HepG2 (cell line): ENCODE measurements at regions not wholly inside any gene's neighbourhood (a gene's known extent, or its start where the extent isn't known, plus 50 kb on each side); places are given as distances from the start of the nearest gene placed in this dataset.

Experiments used
- ATAC-seq: fragments of 200-7000 bp; cut with Tn5 transposase; 3 replicates; pipeline ENCODE4 v1.9.1; 2020; ENCODE audit warnings: mild to moderate bottlenecking, moderate library complexity
- BruUV-seq: library from RNA; stranded (reverse); fragments of 400-500 nt; replicated peaks from 2 replicates; lab custom pipeline; 2021; lab: Mats Ljungman, UMichigan
- CTCF ChIA-PET: fragments of 300-600 bp; formaldehyde crosslinking; extraction: SDS; loops from one replicate; lab custom pipeline; 2021; ENCODE audit warnings: low total read pairs, inconsistent platforms, low intra/inter-chr PET ratio; lab: Yijun Ruan, JAX
- POLR2A ChIA-PET: fragments of 350-600 bp; sonication (Branson Sonifier 250); formaldehyde crosslinking; loops from one replicate; lab custom pipeline; 2020; ENCODE audit warnings: antibody characterized with exemption, inconsistent platforms; lab: Yijun Ruan, JAX
- DNase-seq: peaks from one replicate; pipeline ENCODE4 v3.0.0-alpha.2; 2015; ENCODE audit warnings: low spot score
- FAIRE-seq: peaks from 3 replicates; lab custom pipeline; 2011; peaks lifted over from hg19 to GRCh38; lab: Jason Lieb, UNC
- H2AFZ ChIP-seq: one replicate; pipeline ENCODE4 v1.6.1; 2011; ENCODE audit warnings: low read length, inconsistent platforms
- H3K27ac ChIP-seq: fragments of 300-600 bp; 3 replicates; pipeline ENCODE4 v1.8.0; 2011; ENCODE audit warnings: mixed run types, mild to moderate bottlenecking, mixed read lengths, low read length, inconsistent platforms; ENCODE audit not compliant: insufficient read depth; ENCODE audit errors: extremely low read length
- H3K27me3 ChIP-seq, 2 experiments: fragments of 200-600 bp in 1 of 2; 2 replicates in 1 of 2; 3 replicates in 1 of 2; pipeline versions ENCODE4 v1.6.0 to v1.8.0; 2011; ENCODE audit warnings: low read length in 2 of 2, mild to moderate bottlenecking in 2 of 2, moderate library complexity in 2 of 2, inconsistent platforms in 1 of 2; ENCODE audit not compliant: insufficient read depth in 2 of 2, control insufficient read depth in 1 of 2
- H3K36me3 ChIP-seq, 2 experiments: fragments of 200-600 bp in 1 of 2; replicated peaks in 1 of 2; 2 replicates in 1 of 2; 3 replicates in 1 of 2; pipeline versions ENCODE4 v1.5.1 to v1.8.0; 2011; ENCODE audit warnings: low read length in 2 of 2, inconsistent platforms in 1 of 2; ENCODE audit not compliant: insufficient read depth in 2 of 2, control insufficient read depth in 1 of 2
- H3K4me1 ChIP-seq: 2 replicates; pipeline ENCODE4 v1.5.1; 2012; ENCODE audit warnings: low read length, inconsistent platforms; ENCODE audit not compliant: insufficient read depth
- H3K4me2 ChIP-seq: 2 replicates; pipeline ENCODE4 v1.6.0; 2011; ENCODE audit warnings: low read depth, low read length, inconsistent platforms
- H3K4me3 ChIP-seq, 3 experiments: fragments of 200-600 bp in 1 of 3; sonication (generic), shearing (Covaris generic) in 1 of 3; replicated peaks in 1 of 3; 2 replicates each; pipeline ENCODE4 v1.5.1; 2011 to 2016; ENCODE audit warnings: low read length in 3 of 3, inconsistent platforms in 2 of 3, low read depth in 2 of 3, mild to moderate bottlenecking in 2 of 3, control low read depth in 1 of 3, mixed read lengths in 1 of 3; ENCODE audit not compliant: insufficient read depth in 1 of 3
- H3K79me2 ChIP-seq: one replicate; pipeline ENCODE4 v1.6.1; 2011; ENCODE audit warnings: low read length, inconsistent platforms; ENCODE audit not compliant: insufficient read depth
- H3K9ac ChIP-seq: 2 replicates; pipeline ENCODE4 v1.6.0; 2011; ENCODE audit warnings: mild to moderate bottlenecking, low read depth, low read length, inconsistent platforms; ENCODE audit not compliant: insufficient read depth
- H3K9me3 ChIP-seq: 2 replicates; pipeline ENCODE4 v1.5.1; 2012; ENCODE audit warnings: mild to moderate bottlenecking, low read length
- H4K20me1 ChIP-seq: 2 replicates; pipeline ENCODE4 v1.6.0; 2011; ENCODE audit warnings: inconsistent platforms, mild to moderate bottlenecking, low read length, moderate library complexity; ENCODE audit not compliant: insufficient read depth
- ASH2L ChIP-seq: fragments of 300-600, 200-600 bp; sonication (generic); IDR thresholded peaks from 2 replicates; pipeline ENCODE4 v1.7.0; 2017; ENCODE audit warnings: low read depth, mild to moderate bottlenecking, moderate library complexity, mixed read lengths, low read length; ENCODE audit not compliant: insufficient read length
- CEBPG ChIP-seq: IDR thresholded peaks from 2 replicates; pipeline ENCODE4 v1.6.1; 2016
- CHD4 ChIP-seq: fragments of 200-600 bp; sonication (generic); IDR thresholded peaks from 2 replicates; pipeline ENCODE4 v1.7.0; 2017; ENCODE audit warnings: mild to moderate bottlenecking, low read length, borderline replicate concordance
- ISX ChIP-seq: sonication (generic); formaldehyde crosslinking; conservative IDR thresholded peaks from 2 replicates; pipeline ENCODE4 v1.5.0; 2020; ENCODE audit warnings: missing genetic modification reagents
- NR0B2 ChIP-seq: sonication (generic); formaldehyde crosslinking; IDR thresholded peaks from 2 replicates; pipeline ENCODE4 v1.4.0; 2020; ENCODE audit warnings: mild to moderate bottlenecking, missing genetic modification reagents
- NR2F2 ChIP-seq: IDR thresholded peaks from 2 replicates; pipeline ENCODE4 v1.6.1; 2012; ENCODE audit warnings: low read depth, inconsistent platforms, borderline replicate concordance
- RBM39 ChIP-seq: fragments of 200-400 bp; formaldehyde crosslinking; IDR thresholded peaks from one replicate; pipeline ENCODE4 v1.6.1; 2018; ENCODE audit warnings: antibody characterized with exemption, mild to moderate bottlenecking, low read depth, low read length; ENCODE audit not compliant: poor library complexity, severe bottlenecking
- SIN3A ChIP-seq: IDR thresholded peaks from 2 replicates; pipeline ENCODE4 v1.6.1; 2011; ENCODE audit warnings: low read depth, mild to moderate bottlenecking, control low read depth, low read length, borderline replicate concordance
- SMAD3 ChIP-seq: sonication (generic); formaldehyde crosslinking; IDR thresholded peaks from 2 replicates; pipeline ENCODE4 v1.4.0; 2020; ENCODE audit warnings: missing genetic modification reagents
- SMC3 ChIP-seq: IDR thresholded peaks from 2 replicates; pipeline ENCODE4 v1.6.1; 2011; ENCODE audit warnings: low read length, improper control_type of control experiment
- YEATS2 ChIP-seq: sonication (generic); formaldehyde crosslinking; IDR thresholded peaks from 2 replicates; pipeline ENCODE4 v1.4.0; 2020; ENCODE audit warnings: missing genetic modification reagents, borderline replicate concordance
- ZBTB46 ChIP-seq: sonication (generic); formaldehyde crosslinking; IDR thresholded peaks from 2 replicates; pipeline ENCODE4 v1.4.0; 2020; ENCODE audit warnings: mild to moderate bottlenecking, missing genetic modification reagents, borderline replicate concordance
- ZKSCAN1 ChIP-seq: fragments of 150-350 bp; IDR thresholded peaks from 2 replicates; pipeline ENCODE4 v1.6.1; 2014; ENCODE audit warnings: low read length
- ZKSCAN5 ChIP-seq: sonication (generic); formaldehyde crosslinking; IDR thresholded peaks from 2 replicates; pipeline ENCODE4 v1.5.1; 2020; ENCODE audit warnings: mild to moderate bottlenecking, missing genetic modification reagents
- ZNF362 ChIP-seq: sonication (generic); formaldehyde crosslinking; IDR thresholded peaks from 2 replicates; pipeline ENCODE4 v1.4.0; 2020; ENCODE audit warnings: missing genetic modification reagents, mild to moderate bottlenecking, borderline replicate concordance
- ZNF674 ChIP-seq: sonication (generic); formaldehyde crosslinking; IDR thresholded peaks from 2 replicates; pipeline ENCODE4 v1.5.0; 2020; ENCODE audit warnings: low read depth, mild to moderate bottlenecking, missing genetic modification reagents
- ZNF678 ChIP-seq: sonication (generic); formaldehyde crosslinking; IDR thresholded peaks from 2 replicates; pipeline ENCODE4 v1.4.0; 2020; ENCODE audit warnings: mild to moderate bottlenecking, missing genetic modification reagents
- WGBS: methylation state at CpG from one replicate; pipeline ENCODE4 v1.1.6; 2017; ENCODE audit warnings: low lambda C conversion rate; 5-methylcytosine and 5-hydroxymethylcytosine counted together
- in situ Hi-C: cut with HindIII; loops from 2 replicates; pipeline ENCODE4 v1.10.0; 2017; ENCODE audit warnings: low pct_unique_long_range_greater_than_20kb; ENCODE audit not compliant: extremely low pct_ligation_motif_present
- intact Hi-C: fragments of 100-400 bp; cut with micrococcal nuclease; formaldehyde crosslinking; loops from one replicate; pipeline ENCODE4 v1.10.0; 2022; ENCODE audit not compliant: unreplicated experiment

DNA sequence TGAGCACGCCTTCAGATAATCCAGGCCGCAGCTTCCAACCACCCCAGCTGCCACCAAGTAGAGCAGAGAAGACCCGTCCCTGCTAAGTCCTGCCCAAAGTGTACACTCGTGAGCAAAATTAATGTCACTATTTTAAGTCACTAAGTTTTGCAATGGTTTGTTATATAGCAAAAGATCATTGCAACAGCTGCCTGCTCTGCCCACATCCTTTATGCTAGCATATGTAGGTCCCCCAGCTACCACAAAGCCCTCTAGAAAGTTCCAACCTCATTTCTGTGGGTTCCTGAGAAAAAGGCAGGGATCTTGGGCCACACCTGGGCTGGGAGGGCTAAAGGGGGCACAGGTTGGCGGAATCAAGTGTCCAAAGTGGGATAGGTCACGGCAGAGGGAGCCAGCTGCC, 346.9 kb downstream of the BCOR start:
- TF ChIP-seq ZNF674 (CRISPR knock-in tag) (no peak), SIN3A (no peak), ASH2L (no peak)
- in situ Hi-C loops (no loop called here), intact Hi-C loops (no loop called here)
- Histone ChIP-seq H3K4me2 (no peak overlapping the region), H3K27ac (no peak overlapping the region), H2AFZ (no peak overlapping the region), H3K36me3 (no peaks in the 10 kb centered on the region), H3K27me3 (no peaks in the 10 kb centered on the region), H3K4me1 (0 out of 2 replicates have a peak, but pooled peaks cover 10% of the 10 kb centered on the region), H3K79me2 (no peaks in the 10 kb centered on the region), H3K9me3 (no peaks in the 10 kb centered on the region), H3K9ac (no peak overlapping the region), H4K20me1 (no peaks in the 10 kb centered on the region), H3K4me3 (no peak overlapping the region)
- DNase-seq (no peak), FAIRE-seq (no peak), ATAC-seq (no peak)
- 57% methylated on average over 3 of the region's 6 CpGs for WGBS
- BruUV-seq, result no TSS peak
- ChIA-PET POLR2A (interaction anchor here (1.0 kb wide), 1 partner anchor 263 kb away, joined by 3 read pairs; no protein-coding TSS in a partner anchor), CTCF (no interaction called here)

- Histone ChIP-seq H4K20me1 (no peaks in the 10 kb centered on the region), H3K36me3 (no peaks in the 10 kb centered on the region), H3K9me3 (no peaks in the 10 kb centered on the region), H3K27ac (no peak overlapping the region), H3K4me3 (no peak overlapping the region), H2AFZ (no peak overlapping the region)
- no TSS peak for BruUV-seq
- POLR2A ChIA-PET, result no interaction called here
- TF ChIP-seq CHD4 (no peak), ISX (CRISPR knock-in tag) (no peak), SMC3 (no peak), NR0B2 (CRISPR knock-in tag) (no peak), ZKSCAN1 (no peak), NR2F2 (no peak), CEBPG (CRISPR knock-in tag) (no peak), RBM39 (no peak), ZKSCAN5 (no peak), ZBTB46 (no peak), ZNF362 (no peak), YEATS2 (CRISPR knock-in tag) (no peak), ZNF678 (CRISPR knock-in tag) (no peak), SMAD3 (CRISPR knock-in tag) (no peak)
- TF ChIP-seq, all 625 proteins: peak for 0
- FAIRE-seq, result no peak
- H3K4me2 ChIP-seq, result no peak overlapping the region
- no peak overlapping the region for H3K9ac ChIP-seq
- no peak for ATAC-seq
- H3K27me3 ChIP-seq, result no peaks in the 10 kb centered on the region
- no peak for DNase-seq
- CTCF ChIA-PET, result no interaction called here
- in situ Hi-C loops, result no loop called here
- intact Hi-C loops, result no loop called here
- WGBS, result 58% methylated on average over 9 of the region's 9 CpGs
- H3K4me1 ChIP-seq, result 0 out of 2 replicates have a peak, but pooled peaks cover 13% of the 10 kb centered on the region
- H3K79me2 ChIP-seq, result no peaks in the 10 kb centered on the region
Observed at GRCh38 chrX:39752815-39753214, 344.9 kb downstream of the BCOR start.
